Type B pancreatic cell (in vitro differentiated cells): ENCODE measurements at regions not wholly inside any gene's neighbourhood (a gene's known extent, or its start where the extent isn't known, plus 50 kb on each side); places are given as distances from the start of the nearest gene placed in this dataset.

Experiments used
- DNase-seq: peaks from one replicate; pipeline ENCODE4 v3.0.0; 2021; ENCODE audit warnings: mixed read lengths; ENCODE audit not compliant: unreplicated experiment; ENCODE audit errors: extremely low spot score
- H3K27ac Mint-ChIP-seq: 2 replicates; pipeline ENCODE4 v1.8.0; 2021; ENCODE audit warnings: mild to moderate bottlenecking, mixed read lengths
- H3K27me3 Mint-ChIP-seq: 2 replicates; pipeline ENCODE4 v1.8.0; 2021; ENCODE audit warnings: mixed read lengths
- H3K36me3 Mint-ChIP-seq: 2 replicates; pipeline ENCODE4 v1.8.0; 2021; ENCODE audit warnings: mixed read lengths
- H3K4me1 Mint-ChIP-seq: one replicate; pipeline ENCODE4 v1.8.0; 2021; ENCODE audit warnings: mixed read lengths; ENCODE audit not compliant: unreplicated experiment
- H3K4me3 Mint-ChIP-seq: 2 replicates; pipeline ENCODE4 v1.8.0; 2021; ENCODE audit warnings: mild to moderate bottlenecking, mixed read lengths
- H3K9me3 Mint-ChIP-seq: 2 replicates; pipeline ENCODE4 v1.8.0; 2021; ENCODE audit warnings: mixed read lengths
- TF ChIP-seq, protein P1 (sequence below): fragments of 200-600 bp; sonication (generic); conservative IDR thresholded peaks from 2 replicates; pipeline ENCODE4 v1.5.0; 2021; ENCODE audit warnings: antibody characterized with exemption, mild to moderate bottlenecking

DNA sequence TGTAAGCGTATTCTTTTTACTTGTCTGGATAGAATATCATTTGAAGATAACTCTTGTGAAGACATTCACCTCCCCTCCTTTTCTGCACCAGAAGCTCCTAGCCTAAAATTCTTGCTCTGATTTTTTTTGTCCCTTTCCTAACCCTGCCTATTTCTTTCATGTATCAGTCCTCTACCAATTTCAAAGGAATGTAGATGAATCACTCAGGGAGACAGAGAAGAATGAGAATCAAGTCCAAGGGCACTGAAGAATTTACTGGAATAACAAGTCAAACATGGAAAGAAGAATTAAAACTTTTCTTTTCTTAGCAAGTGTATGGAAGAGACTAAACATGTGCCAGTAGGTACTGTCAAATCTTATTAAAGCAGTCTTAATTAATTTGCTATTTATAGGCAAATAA, 618.7 kb downstream of the DNAH5 start:
- no peaks in the 10 kb centered on the region for H3K9me3 Mint-ChIP-seq
- no peak overlapping the region for H3K27ac Mint-ChIP-seq
- TF ChIP-seq, protein P1, sequence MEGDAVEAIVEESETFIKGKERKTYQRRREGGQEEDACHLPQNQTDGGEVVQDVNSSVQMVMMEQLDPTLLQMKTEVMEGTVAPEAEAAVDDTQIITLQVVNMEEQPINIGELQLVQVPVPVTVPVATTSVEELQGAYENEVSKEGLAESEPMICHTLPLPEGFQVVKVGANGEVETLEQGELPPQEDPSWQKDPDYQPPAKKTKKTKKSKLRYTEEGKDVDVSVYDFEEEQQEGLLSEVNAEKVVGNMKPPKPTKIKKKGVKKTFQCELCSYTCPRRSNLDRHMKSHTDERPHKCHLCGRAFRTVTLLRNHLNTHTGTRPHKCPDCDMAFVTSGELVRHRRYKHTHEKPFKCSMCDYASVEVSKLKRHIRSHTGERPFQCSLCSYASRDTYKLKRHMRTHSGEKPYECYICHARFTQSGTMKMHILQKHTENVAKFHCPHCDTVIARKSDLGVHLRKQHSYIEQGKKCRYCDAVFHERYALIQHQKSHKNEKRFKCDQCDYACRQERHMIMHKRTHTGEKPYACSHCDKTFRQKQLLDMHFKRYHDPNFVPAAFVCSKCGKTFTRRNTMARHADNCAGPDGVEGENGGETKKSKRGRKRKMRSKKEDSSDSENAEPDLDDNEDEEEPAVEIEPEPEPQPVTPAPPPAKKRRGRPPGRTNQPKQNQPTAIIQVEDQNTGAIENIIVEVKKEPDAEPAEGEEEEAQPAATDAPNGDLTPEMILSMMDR: no peak
- peaks cover 3% of the 10 kb centered on the region for H3K4me1 Mint-ChIP-seq
- H3K36me3 Mint-ChIP-seq: no peaks in the 10 kb centered on the region
- peak overlapping the region; percentile 37 for H3K4me3 Mint-ChIP-seq
- no peaks in the 10 kb centered on the region for H3K27me3 Mint-ChIP-seq
- DNase-seq: no peak

DNA sequence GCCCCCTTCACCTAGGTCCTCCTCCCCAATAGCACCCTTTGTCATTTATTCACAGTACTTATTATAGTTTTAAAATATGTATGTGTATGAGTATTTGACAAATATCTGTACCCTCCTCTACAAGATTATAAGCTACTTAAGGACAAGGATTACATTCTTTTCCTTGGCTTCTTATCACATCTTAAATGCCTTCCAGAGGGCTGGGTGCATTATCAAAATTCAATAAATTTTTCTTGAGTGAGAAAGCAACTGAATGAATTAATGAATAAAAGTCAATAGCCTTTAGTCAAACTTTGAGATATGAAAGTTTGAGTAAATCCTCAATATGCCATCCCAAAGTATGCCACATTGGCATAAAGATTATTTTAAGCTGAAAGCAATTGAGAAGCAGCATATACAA, 621.7 kb downstream of the DNAH5 start:
- H3K27me3 Mint-ChIP-seq: no peaks in the 10 kb centered on the region
- H3K4me3 Mint-ChIP-seq: no peak overlapping the region
- no peak for DNase-seq
- no peak overlapping the region for H3K27ac Mint-ChIP-seq
- peaks cover 3% of the 10 kb centered on the region for H3K4me1 Mint-ChIP-seq
- H3K9me3 Mint-ChIP-seq: no peaks in the 10 kb centered on the region
- H3K36me3 Mint-ChIP-seq: peaks cover 4% of the 10 kb centered on the region
- TF ChIP-seq, protein P1: no peak

DNA sequence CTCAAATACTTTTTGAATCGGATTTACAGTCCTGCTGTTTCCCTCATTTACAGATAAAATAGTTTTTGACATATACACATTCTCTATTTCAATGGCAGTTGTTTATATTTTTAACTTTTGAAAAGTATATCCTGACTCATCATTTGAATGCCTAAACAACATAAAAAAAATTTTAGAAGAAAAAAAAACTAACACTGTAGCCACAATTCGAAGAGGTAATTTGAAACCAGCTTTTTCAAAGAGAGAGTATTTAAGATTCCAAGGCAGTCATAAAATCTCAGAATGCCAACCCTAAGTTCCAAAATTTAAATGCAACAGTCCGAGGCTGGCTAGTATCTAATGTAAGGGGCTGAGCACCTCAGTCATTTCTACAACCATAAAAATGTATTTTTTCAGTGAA, 626.8 kb downstream of the DNAH5 start:
- H3K4me1 Mint-ChIP-seq: peaks cover 5% of the 10 kb centered on the region
- H3K27ac Mint-ChIP-seq: no peak overlapping the region
- TF ChIP-seq, protein P1: no peak
- peaks cover 4% of the 10 kb centered on the region for H3K36me3 Mint-ChIP-seq
- no peaks in the 10 kb centered on the region for H3K9me3 Mint-ChIP-seq
- no peak for DNase-seq
- no peak overlapping the region for H3K4me3 Mint-ChIP-seq
- H3K27me3 Mint-ChIP-seq: no peaks in the 10 kb centered on the region

DNA sequence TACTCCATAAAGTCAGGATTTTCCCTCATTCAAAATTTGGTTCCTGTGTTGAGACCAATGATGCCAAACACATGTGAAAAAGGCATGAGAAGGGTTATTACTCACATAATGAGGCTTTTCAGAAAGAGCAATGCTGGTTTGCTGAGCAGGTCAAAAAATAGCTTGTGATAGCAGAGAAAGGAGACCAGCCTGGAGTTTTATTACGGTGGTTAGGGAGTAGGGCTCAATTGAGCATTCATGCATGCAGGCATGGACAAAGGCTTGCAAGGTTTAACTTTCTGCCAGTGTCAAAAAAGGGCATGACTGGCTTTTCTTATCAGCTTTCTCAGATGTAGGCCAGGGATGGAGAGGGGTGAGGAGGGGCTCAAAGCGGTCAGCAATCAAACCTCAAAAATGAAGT, 628.3 kb downstream of the DNAH5 start:
- no peak overlapping the region for H3K4me3 Mint-ChIP-seq
- peaks cover 4% of the 10 kb centered on the region for H3K36me3 Mint-ChIP-seq
- no peaks in the 10 kb centered on the region for H3K27me3 Mint-ChIP-seq
- TF ChIP-seq, protein P1: no peak
- H3K27ac Mint-ChIP-seq: no peak overlapping the region
- peaks cover 5% of the 10 kb centered on the region for H3K4me1 Mint-ChIP-seq
- no peaks in the 10 kb centered on the region for H3K9me3 Mint-ChIP-seq
- no peak for DNase-seq

DNA sequence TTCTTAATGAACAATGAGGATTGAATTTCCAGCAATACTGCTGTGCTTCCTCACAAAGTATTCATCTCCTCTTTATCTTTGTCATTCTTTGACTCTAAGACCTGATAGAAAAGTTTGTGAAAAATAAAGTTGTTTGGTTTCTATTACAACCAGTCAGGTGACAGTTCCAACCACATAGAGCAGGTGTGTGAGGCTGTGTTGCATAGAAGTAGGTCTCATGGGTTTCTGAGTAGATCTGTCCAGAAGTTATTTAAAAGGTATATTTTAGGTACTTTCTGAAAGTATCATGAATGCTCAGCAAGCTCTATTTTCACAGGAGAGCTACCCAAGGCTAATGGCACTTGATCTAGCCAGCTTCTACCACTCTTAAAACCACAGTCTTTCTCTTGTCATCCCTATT, 637.0 kb downstream of the DNAH5 start:
- TF ChIP-seq, protein P1: no peak
- DNase-seq: no peak
- Mint-ChIP-seq H3K9me3 (no peaks in the 10 kb centered on the region), H3K4me3 (no peak overlapping the region), H3K36me3 (no peaks in the 10 kb centered on the region), H3K27me3 (no peaks in the 10 kb centered on the region), H3K27ac (no peak overlapping the region), H3K4me1 (peaks cover 5% of the 10 kb centered on the region)

DNA sequence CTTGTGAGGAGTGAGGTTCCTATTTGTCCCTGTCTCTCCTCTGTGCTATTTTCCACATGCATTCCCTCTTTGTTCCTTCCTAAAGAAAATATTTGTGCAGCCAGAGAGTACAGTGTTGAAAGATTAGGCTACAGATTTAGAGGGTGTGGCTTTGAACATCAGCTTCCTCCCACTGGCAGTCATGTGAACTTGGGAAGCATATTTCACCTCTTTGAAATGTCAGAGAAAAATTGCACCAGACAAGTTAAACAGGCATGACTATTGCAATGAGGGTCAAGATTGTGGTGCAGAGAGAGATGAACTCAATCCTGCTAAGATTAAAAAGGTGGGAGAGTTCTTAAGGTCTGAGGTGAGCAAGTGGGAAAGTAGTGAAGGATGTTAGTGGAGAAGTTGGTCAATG, 641.0 kb downstream of the DNAH5 start:
- no peak for DNase-seq
- H3K9me3 Mint-ChIP-seq: no peaks in the 10 kb centered on the region
- H3K27me3 Mint-ChIP-seq: no peaks in the 10 kb centered on the region
- H3K36me3 Mint-ChIP-seq: no peaks in the 10 kb centered on the region
- TF ChIP-seq, protein P1: no peak
- H3K4me1 Mint-ChIP-seq: peaks cover 5% of the 10 kb centered on the region
- H3K4me3 Mint-ChIP-seq: peak overlapping the region; percentile 19
- H3K27ac Mint-ChIP-seq: peak overlapping the region; percentile 11
